NCI-H2196 treated with DMSO at 0.1 percent for 48 hours (cell line): ENCODE measurements at regions not wholly inside any gene's neighbourhood (a gene's known extent, or its start where the extent isn't known, plus 50 kb on each side); places are given as distances from the start of the nearest gene placed in this dataset.
A peak's percentile ranks its signal among the peaks of the same experiment; 100 is the strongest.
"Not testable (repeated sequence)": the region's sequence is repeated elsewhere in the genome, so short reads cannot be mapped to it uniquely, and the experiment has no call there.

ENCODE experiments used
- DNase-seq: peaks from one replicate; lab custom pipeline; 2025; ENCODE audit not compliant: unreplicated experiment; lab: John Stamatoyannopoulos, UW

- no peak for DNase-seq
Observed at GRCh38 chr7:131068604-131069021, 259.1 kb upstream of the MKLN1 start.

GRCh38 chr7:131071786-131072504, 255.7 kb upstream of the MKLN1 start:
- peak; percentile 27 for DNase-seq

GRCh38 chr7:131072505-131073091, 255.1 kb upstream of the MKLN1 start:
- no peak for DNase-seq

- no peak for DNase-seq
Observed at GRCh38 chr7:131074043-131074442, 253.6 kb upstream of the MKLN1 start.

- DNase-seq, result no peak
Observed at GRCh38 chr7:131074585-131074984, 253.1 kb upstream of the MKLN1 start.

GRCh38 chr7:131075406-131075805, 252.3 kb upstream of the MKLN1 start:
- DNase-seq, result no peak

- no peak for DNase-seq
Observed at GRCh38 chr7:131076032-131076431, 251.6 kb upstream of the MKLN1 start.

- DNase-seq, result no peak
Observed at GRCh38 chr7:131076711-131077181, 250.9 kb upstream of the MKLN1 start.

- no peak for DNase-seq
Observed at GRCh38 chr7:131077735-131078134, 249.9 kb upstream of the MKLN1 start.

- no peak for DNase-seq
Observed at GRCh38 chr7:131080754-131081153, 246.9 kb upstream of the MKLN1 start.

- no peak for DNase-seq
Observed at GRCh38 chr7:131081308-131081707, 246.4 kb upstream of the MKLN1 start.

GRCh38 chr7:131083781-131084180, 243.9 kb upstream of the MKLN1 start:
- no peak for DNase-seq

GRCh38 chr7:131084336-131084735, 243.3 kb upstream of the MKLN1 start:
- DNase-seq, result not testable (repeated sequence)

- DNase-seq, result no peak
Observed at GRCh38 chr7:131087756-131088658, 239.7 kb upstream of the MKLN1 start.

GRCh38 chr7:131090188-131090587, 237.5 kb upstream of the MKLN1 start:
- no peak for DNase-seq

- DNase-seq, result no peak
Observed at GRCh38 chr7:131090886-131091692, 236.6 kb upstream of the MKLN1 start.

- DNase-seq, result no peak
Observed at GRCh38 chr7:131094685-131095084, 233.0 kb upstream of the MKLN1 start.

- no peak for DNase-seq
Observed at GRCh38 chr7:131095346-131095745, 232.3 kb upstream of the MKLN1 start.

- no peak for DNase-seq
Observed at GRCh38 chr7:131096267-131096927, 231.3 kb upstream of the MKLN1 start.

- no peak for DNase-seq
Observed at GRCh38 chr7:131097662-131098376, 229.9 kb upstream of the MKLN1 start.
